ENCODE measurements at regions not wholly inside any gene's neighbourhood (a gene's known extent, or its start where the extent isn't known, plus 50 kb on each side); places are given as distances from the start of the nearest gene placed in this dataset.

DNA sequence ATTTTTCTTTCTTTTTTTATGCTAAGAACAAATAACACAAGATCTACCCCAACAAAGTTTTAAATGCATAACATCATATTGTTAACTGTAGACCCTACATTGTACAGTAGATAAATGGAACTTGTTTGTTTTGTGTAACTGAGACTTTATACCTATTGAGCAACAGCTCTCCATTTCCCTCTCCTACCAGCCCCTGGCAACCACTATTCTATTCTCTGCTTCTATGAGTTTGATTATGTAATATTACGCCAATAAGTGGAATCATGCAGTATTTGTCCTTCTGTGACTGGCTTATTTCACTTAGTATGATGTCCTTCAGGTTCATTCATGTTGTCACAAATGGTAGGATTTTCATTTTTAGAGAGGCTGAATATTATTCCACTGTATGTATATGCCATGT is 308.2 kb upstream of the PRR16 start:
- Histone ChIP-seq H3K27ac (ENCODE audit: extremely low read depth, low read depth, low read length) (no peak overlapping the region), H3K9me3 (ENCODE audit: control insufficient read depth, insufficient read depth, low read depth, low read length) (no peaks in the 10 kb centered on the region), H3K36me3 (ENCODE audit: control insufficient read depth in 2 of 2, insufficient read depth in 1 of 2, low read length in 2 of 2) (no peaks in the 10 kb centered on the region), H3K4me1 (ENCODE audit: control insufficient read depth, insufficient read depth, low read length) (no peaks in the 10 kb centered on the region), H3K4me3 (ENCODE audit: low read depth, low read length) (no peak overlapping the region)
- ChIA-PET POLR2A (no interaction called here), CTCF (no interaction called here)
- TF ChIP-seq ZNF626 (tag by site-specific recombination; IDR thresholded peaks at IDR 0.05) (no peak), ZNF174 (tag by site-specific recombination; IDR thresholded peaks at IDR 0.05) (no peak), ZNF701 (tag by site-specific recombination; IDR thresholded peaks at IDR 0.05) (no peak), ZNF223 (tag by site-specific recombination; IDR thresholded peaks at IDR 0.05) (no peak), ZNF175 (tag by site-specific recombination; IDR thresholded peaks at IDR 0.05) (no peak), HOXD13 (CRISPR knock-in tag; IDR thresholded peaks at IDR 0.05; ENCODE audit: borderline replicate concordance) (no peak), ZNF658 (tag by site-specific recombination; IDR thresholded peaks at IDR 0.05) (no peak), ZNF274 (IDR thresholded peaks at IDR 0.05; ENCODE audit: low read length) (no peak), ZNF274 (tag by site-specific recombination; IDR thresholded peaks at IDR 0.05; ENCODE audit: borderline replicate concordance) (no peak), ZBTB7A (tag by site-specific recombination; IDR thresholded peaks at IDR 0.05; ENCODE audit: low read depth) (no peak), ZNF600 (tag by site-specific recombination; IDR thresholded peaks at IDR 0.05) (no peak), SALL2 (tag by site-specific recombination; IDR thresholded peaks at IDR 0.05; ENCODE audit: borderline replicate concordance) (no peak), ZNF510 (tag by site-specific recombination; IDR thresholded peaks at IDR 0.05; ENCODE audit: insufficient replicate concordance) (no peak), ZNF48 (tag by site-specific recombination; IDR thresholded peaks at IDR 0.05) (no peak), ZNF558 (tag by site-specific recombination; IDR thresholded peaks at IDR 0.05) (no peak), ZSCAN16 (tag by site-specific recombination; IDR thresholded peaks at IDR 0.05) (no peak)
- TF ChIP-seq, protein P1, sequence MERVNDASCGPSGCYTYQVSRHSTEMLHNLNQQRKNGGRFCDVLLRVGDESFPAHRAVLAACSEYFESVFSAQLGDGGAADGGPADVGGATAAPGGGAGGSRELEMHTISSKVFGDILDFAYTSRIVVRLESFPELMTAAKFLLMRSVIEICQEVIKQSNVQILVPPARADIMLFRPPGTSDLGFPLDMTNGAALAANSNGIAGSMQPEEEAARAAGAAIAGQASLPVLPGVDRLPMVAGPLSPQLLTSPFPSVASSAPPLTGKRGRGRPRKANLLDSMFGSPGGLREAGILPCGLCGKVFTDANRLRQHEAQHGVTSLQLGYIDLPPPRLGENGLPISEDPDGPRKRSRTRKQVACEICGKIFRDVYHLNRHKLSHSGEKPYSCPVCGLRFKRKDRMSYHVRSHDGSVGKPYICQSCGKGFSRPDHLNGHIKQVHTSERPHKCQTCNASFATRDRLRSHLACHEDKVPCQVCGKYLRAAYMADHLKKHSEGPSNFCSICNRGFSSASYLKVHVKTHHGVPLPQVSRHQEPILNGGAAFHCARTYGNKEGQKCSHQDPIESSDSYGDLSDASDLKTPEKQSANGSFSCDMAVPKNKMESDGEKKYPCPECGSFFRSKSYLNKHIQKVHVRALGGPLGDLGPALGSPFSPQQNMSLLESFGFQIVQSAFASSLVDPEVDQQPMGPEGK (tag by site-specific recombination; IDR thresholded peaks at IDR 0.05): no peak

DNA sequence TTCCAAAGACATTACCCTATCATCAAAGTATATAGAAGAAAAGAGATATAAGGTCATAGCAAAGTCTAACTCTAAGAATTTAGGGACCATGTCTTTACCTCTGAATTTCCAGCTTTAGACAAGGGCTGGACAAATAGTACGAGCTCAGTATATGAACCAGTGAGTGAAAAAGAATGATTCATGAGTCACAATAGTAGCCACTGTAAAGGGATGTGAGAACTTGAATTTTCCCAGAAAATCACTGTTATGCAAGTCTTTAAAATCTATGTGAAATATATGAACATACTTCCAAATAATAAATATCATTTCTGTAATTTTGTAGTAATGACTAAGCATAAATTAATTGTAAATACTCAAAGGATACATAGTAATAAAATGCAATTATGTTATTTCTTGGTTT is 305.9 kb upstream of the PRR16 start:
- Histone ChIP-seq H3K4me1 (ENCODE audit: control insufficient read depth, insufficient read depth, low read length) (no peaks in the 10 kb centered on the region), H3K36me3 (ENCODE audit: control insufficient read depth in 2 of 2, insufficient read depth in 1 of 2, low read length in 2 of 2) (no peaks in the 10 kb centered on the region), H3K9me3 (ENCODE audit: control insufficient read depth, insufficient read depth, low read depth, low read length) (no peaks in the 10 kb centered on the region), H3K4me3 (ENCODE audit: low read depth, low read length) (no peak overlapping the region), H3K27ac (ENCODE audit: extremely low read depth, low read depth, low read length) (no peak overlapping the region)
- POLR2A ChIA-PET: no interaction called here
- CTCF ChIA-PET: no interaction called here
- TF ChIP-seq ZBTB7A (tag by site-specific recombination; IDR thresholded peaks at IDR 0.05; ENCODE audit: low read depth) (no peak), PRDM1 (tag by site-specific recombination; IDR thresholded peaks at IDR 0.05) (no peak), ZNF341 (tag by site-specific recombination; IDR thresholded peaks at IDR 0.05; ENCODE audit: low read depth) (no peak), ZNF24 (tag by site-specific recombination; IDR thresholded peaks at IDR 0.05) (no peak), ZNF121 (tag by site-specific recombination; IDR thresholded peaks at IDR 0.05) (no peak), MEIS1 (CRISPR knock-in tag; IDR thresholded peaks at IDR 0.05; ENCODE audit: borderline replicate concordance) (no peak), SETDB1 (IDR thresholded peaks at IDR 0.05; ENCODE audit: insufficient read length, low read length) (no peak), ZNF112 (tag by site-specific recombination; IDR thresholded peaks at IDR 0.05) (no peak), ZNF175 (tag by site-specific recombination; IDR thresholded peaks at IDR 0.05) (no peak), ZNF23 (tag by site-specific recombination; IDR thresholded peaks at IDR 0.05; ENCODE audit: borderline replicate concordance) (no peak), ZNF600 (tag by site-specific recombination; IDR thresholded peaks at IDR 0.05) (no peak), ZNF146 (tag by site-specific recombination; IDR thresholded peaks at IDR 0.05) (no peak), ZNF830 (tag by site-specific recombination; IDR thresholded peaks at IDR 0.05; ENCODE audit: low read depth) (no peak), ZNF266 (tag by site-specific recombination; IDR thresholded peaks at IDR 0.05; ENCODE audit: low read depth) (no peak), RBAK (tag by site-specific recombination; IDR thresholded peaks at IDR 0.05) (no peak), ZNF311 (tag by site-specific recombination; IDR thresholded peaks at IDR 0.05; ENCODE audit: borderline replicate concordance) (no peak)
- TF ChIP-seq, protein P2, sequence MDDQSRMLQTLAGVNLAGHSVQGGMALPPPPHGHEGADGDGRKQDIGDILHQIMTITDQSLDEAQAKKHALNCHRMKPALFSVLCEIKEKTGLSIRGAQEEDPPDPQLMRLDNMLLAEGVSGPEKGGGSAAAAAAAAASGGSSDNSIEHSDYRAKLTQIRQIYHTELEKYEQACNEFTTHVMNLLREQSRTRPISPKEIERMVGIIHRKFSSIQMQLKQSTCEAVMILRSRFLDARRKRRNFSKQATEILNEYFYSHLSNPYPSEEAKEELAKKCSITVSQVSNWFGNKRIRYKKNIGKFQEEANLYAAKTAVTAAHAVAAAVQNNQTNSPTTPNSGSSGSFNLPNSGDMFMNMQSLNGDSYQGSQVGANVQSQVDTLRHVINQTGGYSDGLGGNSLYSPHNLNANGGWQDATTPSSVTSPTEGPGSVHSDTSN (CRISPR knock-in tag; IDR thresholded peaks at IDR 0.05): no peak
- TF ChIP-seq, protein P3, sequence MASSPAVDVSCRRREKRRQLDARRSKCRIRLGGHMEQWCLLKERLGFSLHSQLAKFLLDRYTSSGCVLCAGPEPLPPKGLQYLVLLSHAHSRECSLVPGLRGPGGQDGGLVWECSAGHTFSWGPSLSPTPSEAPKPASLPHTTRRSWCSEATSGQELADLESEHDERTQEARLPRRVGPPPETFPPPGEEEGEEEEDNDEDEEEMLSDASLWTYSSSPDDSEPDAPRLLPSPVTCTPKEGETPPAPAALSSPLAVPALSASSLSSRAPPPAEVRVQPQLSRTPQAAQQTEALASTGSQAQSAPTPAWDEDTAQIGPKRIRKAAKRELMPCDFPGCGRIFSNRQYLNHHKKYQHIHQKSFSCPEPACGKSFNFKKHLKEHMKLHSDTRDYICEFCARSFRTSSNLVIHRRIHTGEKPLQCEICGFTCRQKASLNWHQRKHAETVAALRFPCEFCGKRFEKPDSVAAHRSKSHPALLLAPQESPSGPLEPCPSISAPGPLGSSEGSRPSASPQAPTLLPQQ (tag by site-specific recombination; IDR thresholded peaks at IDR 0.05): no peak
- TF ChIP-seq, protein P4, sequence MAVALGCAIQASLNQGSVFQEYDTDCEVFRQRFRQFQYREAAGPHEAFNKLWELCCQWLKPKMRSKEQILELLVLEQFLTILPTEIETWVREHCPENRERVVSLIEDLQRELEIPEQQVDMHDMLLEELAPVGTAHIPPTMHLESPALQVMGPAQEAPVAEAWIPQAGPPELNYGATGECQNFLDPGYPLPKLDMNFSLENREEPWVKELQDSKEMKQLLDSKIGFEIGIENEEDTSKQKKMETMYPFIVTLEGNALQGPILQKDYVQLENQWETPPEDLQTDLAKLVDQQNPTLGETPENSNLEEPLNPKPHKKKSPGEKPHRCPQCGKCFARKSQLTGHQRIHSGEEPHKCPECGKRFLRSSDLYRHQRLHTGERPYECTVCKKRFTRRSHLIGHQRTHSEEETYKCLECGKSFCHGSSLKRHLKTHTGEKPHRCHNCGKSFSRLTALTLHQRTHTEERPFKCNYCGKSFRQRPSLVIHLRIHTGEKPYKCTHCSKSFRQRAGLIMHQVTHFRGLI (tag by site-specific recombination; IDR thresholded peaks at IDR 0.05): no peak

All from HEK293 (cell line).